Activated T-cell treated with anti-CD3 and anti-CD28 coated beads for 4 hours (primary cell): ENCODE measurements at regions not wholly inside any gene's neighbourhood (a gene's known extent, or its start where the extent isn't known, plus 50 kb on each side); places are given as distances from the start of the nearest gene placed in this dataset.
"Not testable (repeated sequence)": the region's sequence is repeated elsewhere in the genome, so short reads cannot be mapped to it uniquely, and the experiment has no call there.

ENCODE experiments used
- DNase-seq: peaks from one replicate; pipeline ENCODE4 v3.0.0-alpha.2; 2020

- DNase-seq, result not testable (repeated sequence)
Observed at GRCh38 chr21:6428498-6429092, 4092.8 kb upstream of the TPTE start.

DNA sequence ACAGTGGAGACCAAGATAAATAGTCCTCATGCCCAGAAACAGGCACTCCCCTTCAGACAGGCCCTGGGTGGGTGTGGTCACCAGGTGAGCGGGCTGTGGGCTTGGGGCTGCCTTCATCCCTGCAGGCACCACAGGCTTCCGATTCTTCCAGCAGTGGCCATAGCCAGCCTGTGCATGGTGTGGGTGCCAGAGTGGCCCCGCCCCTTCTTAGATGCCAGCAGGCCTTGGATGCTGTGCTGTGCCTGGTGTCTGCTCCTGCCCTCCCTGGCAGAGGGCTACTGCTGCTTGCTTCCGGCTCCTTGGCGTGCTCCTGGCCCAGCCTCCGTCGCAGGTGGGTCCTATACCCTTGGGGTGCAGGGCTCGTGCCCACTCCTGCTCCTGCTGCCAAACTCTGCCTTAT is 4091.5 kb upstream of the TPTE start:
- not testable (repeated sequence) for DNase-seq

DNA sequence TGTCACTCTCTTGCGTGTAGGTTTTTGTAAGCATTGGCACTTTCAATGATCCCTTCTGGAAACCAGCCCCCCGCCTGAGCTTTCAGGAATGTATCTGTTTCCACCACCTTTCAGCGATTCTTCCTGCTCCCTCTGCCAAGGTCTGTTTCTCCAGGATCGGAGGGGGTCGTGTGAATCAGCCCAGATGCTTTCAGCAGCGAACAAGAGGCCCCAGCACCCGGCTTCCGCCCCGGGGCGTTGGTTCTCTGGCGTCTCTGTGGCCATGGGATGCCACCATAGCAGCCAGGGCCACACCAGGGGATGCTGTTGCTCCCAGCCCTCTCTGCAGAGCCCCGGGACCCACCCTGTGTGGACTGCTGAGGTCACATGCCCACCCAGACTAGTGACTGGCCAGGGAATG is 4088.2 kb upstream of the TPTE start:
- DNase-seq, result not testable (repeated sequence)

GRCh38 chr21:6436205-6436604 is 4085.2 kb upstream of the TPTE start:
- DNase-seq, result not testable (repeated sequence)

DNA sequence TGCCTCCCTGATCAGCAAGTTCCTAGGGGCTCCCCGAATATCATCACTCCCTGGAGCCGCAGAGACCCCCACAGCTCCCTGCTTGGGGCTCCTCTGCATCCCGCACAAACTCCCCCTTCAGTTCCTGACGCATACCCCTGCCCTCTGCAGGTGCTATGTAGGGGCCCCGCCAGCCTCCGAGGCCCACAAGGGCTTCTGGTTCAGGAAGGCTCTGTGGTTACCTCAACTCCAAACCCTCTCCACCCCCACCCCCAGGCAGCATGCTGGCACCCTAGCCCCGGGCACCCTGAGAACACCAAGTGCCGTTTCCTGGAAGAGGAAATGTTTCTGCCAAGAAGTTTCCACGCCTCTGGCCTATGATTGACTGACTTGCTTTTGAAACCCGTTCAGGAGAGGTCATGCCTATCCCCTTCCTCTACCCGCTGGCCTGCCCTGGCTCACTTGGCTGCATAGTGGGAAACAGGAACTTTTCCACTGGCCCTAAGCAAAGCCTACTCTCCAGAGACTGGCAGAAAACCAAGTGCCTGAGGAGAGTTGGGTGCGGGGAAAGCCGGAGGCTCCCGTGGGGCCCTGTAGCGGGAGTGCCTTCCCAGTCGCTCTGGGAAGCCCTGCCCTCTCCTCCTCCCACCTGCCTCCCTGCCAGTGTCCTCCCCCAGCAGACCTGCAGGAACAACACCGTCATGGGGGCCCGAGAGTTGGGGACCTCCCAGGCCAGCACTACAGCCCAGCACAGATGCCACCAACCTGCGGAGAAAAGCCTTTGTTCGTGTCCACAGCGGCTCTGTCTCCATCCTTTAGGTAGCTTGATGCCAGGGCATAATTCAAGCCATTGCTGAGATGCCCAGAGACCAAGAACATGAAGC is 4084.2 kb upstream of the TPTE start:
- not testable (repeated sequence) for DNase-seq

- DNase-seq, result not testable (repeated sequence)
Observed at GRCh38 chr21:6437834-6438187, 4083.6 kb upstream of the TPTE start.

GRCh38 chr21:6439058-6439457 is 4082.3 kb upstream of the TPTE start:
- DNase-seq, result not testable (repeated sequence)

- DNase-seq, result not testable (repeated sequence)
Observed at GRCh38 chr21:6454648-6455340, 4066.6 kb upstream of the TPTE start.

DNA sequence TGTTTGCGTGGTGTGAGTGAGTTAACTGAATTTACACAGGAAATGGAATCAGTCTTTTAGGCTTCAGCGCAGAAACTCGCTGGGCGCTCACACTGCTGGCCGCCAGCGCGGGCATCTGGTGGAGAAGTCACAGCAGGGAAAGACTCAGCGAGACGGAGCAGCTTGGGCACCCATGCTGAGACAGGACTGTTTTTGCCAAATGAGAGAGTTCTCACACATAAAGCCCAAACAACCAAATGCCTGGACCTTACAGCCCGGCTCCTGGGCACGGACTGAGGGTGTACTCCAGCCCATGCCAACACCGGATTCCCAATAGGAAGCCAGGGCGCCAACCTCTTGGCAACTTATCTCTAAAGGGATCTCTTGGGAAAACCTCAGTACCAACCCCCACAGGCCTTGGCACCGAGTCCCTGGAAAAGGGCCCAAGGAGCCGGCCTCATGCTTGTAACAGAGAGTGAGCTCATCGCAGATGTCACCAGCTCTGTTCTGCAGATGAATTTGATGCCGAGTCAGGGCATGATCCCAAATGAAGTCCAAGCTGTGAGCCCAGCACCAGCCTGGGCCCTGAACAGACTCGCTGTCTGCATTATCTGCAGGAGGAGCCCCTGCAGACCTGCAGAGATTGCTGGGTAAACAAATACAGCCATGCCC is 4065.2 kb upstream of the TPTE start:
- not testable (repeated sequence) for DNase-seq

DNA sequence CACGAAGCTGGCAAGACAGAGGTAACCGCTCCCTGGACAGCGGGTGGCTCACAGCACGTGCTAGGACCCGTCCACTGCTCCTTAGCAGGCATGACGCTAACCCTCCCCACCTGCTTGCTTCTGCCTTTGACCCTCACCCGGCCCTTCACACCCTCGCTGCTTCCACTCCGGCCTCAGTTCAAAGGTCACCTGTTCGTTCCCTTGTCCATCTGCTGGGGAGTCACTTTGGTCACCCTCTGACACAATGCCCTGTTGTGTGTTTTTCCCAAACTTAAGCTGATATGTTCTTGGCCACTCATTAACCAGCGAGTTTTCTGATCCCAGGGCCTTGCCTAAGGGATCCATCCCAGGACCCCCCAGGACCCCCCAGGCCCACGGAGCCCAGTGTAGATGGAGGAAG is 4061.6 kb upstream of the TPTE start:
- DNase-seq, result not testable (repeated sequence)

DNA sequence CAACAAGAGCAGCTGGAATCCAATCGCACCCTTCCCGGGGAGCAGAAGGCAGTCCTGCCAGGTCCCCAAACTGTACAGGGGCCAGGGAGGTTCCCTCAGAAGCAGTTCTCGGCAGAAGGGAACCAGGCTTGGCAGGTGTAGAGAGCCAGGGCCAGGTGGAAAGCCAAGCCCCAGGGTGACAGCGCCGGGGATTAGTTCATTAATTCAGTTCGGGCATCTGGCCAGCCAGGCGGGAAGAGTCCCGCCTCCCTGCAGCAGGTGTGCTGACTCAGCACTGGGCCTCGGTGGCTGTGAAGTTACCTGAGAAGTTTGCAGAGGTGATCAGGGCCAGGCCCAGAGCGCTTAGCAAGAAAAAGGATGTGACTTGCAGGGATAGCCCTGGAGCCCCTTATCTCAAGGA is 4060.0 kb upstream of the TPTE start:
- not testable (repeated sequence) for DNase-seq

GRCh38 chr21:6464419-6464818 is 4057.0 kb upstream of the TPTE start:
- DNase-seq, result not testable (repeated sequence)

DNA sequence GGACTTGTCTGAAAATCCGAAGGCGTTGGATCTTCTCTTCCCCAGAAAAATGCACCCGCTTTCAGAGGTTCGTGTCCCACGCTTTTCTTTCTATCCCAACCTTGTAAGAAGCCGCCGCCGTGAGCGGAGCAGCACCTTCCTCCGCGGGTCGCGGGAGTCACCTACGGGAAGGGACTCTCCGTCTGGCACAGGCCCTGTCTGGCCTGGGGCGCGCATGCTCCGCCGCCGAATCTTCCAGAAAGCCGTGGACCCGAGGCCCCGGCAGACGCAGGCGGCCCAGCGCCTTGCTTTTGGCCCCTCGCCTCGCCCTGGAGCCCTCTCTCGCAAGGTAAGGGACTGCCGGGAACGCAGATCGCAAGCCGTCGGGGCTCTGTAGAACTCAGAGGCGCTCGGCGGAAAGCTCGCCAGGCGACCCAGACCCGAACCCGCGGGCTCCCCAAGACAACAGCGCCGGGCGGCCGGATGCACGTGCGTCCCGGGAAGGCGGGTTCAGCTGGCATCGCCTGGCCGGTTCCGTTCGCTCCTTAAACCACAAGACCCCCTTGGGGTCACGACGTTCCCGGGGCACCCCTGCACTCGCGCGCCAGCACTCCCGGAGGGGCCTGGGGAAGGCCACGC is 4055.2 kb upstream of the TPTE start:
- DNase-seq, result not testable (repeated sequence)

- not testable (repeated sequence) for DNase-seq
Observed at GRCh38 chr21:6466707-6467106, 4054.7 kb upstream of the TPTE start.

- DNase-seq, result not testable (repeated sequence)
Observed at GRCh38 chr21:6467189-6467774, 4054.1 kb upstream of the TPTE start.

GRCh38 chr21:6467907-6468306 is 4053.5 kb upstream of the TPTE start:
- not testable (repeated sequence) for DNase-seq

DNA sequence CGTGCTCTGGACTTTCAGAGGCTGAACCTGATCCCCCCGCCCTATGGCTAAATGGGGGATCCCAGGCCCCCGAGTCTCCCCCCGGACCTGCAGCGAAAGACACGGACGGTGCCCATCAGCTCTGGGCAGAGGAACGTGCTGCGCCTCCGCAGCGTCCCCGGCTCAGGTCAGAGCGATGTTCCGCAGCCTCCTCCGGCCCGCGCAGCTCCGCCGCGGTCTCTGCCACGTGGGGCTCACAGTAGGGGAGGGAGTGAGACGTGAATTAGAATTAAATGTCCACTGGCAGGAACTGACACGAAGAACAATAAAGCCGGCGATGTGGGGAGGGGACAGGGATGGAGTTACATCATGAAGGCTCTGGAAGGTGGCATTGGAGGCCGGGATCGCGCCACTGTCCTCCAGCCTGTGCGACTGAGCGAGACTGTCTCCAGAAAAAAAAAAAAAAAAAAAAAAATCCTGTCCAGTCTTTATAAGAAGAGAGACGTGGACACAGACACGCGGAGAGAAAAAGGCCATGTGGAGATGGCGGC is 4053.0 kb upstream of the TPTE start:
- DNase-seq, result not testable (repeated sequence)

DNA sequence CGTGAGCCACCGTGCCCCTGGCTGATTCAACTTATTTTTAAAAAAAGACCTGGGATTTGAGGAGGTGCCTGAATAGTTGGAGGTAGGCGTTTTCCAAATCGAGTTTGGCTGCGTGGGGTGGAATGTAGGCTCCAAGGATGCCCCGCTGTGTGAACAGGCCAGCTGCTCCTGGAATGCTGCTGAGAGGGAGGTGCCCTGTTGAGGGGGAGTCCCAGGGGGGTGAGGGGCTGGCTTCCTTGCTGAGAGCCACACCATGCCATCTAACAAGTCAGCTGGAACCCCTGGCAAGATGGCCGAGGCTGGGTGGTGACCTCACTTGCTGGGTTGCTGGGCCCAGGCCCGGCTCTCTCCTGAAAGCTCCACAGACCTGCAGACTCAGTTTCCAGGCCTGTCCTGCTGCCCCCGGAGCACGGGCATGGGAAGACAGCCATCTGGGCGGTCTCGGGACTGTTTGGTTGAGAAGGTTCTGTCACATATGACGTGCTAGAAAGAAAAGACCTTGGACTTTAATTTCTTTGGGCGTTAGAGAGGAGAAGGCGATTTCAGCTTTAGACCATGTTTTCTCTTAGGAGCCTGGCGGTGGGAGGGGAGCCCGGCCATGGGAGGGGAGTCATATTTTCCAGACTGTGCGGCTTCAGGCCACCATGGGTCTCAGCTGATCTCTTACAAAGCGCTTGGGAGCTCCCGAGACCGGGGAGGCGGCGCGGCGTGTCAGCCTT is 4047.0 kb upstream of the TPTE start:
- not testable (repeated sequence) for DNase-seq

GRCh38 chr21:6481116-6481515 is 4040.3 kb upstream of the TPTE start:
- DNase-seq, result not testable (repeated sequence)

DNA sequence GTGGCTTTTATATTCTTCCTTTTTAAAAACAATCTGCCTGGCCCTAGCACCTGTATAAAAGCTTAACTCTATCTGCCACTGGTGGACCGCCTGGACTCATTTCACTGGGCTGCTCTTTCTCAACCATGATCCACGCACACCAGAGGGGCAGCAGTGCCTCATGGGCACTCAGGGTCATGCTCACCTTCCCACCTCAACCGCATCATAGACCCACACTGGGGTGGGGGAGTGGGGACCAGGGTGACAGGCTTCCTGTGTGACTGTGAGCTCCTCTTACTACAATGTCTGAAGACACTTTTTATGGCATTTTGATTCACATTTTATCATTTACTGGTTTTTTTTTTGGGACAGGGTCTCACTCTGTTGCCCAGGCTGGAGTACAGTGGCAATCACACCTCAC is 4038.8 kb upstream of the TPTE start:
- DNase-seq, result not testable (repeated sequence)

GRCh38 chr21:6483645-6484044 is 4037.7 kb upstream of the TPTE start:
- DNase-seq, result not testable (repeated sequence)
